ENCODE measurements at regions not wholly inside any gene's neighbourhood (a gene's known extent, or its start where the extent isn't known, plus 50 kb on each side); places are given as distances from the start of the nearest gene placed in this dataset.

- no peaks in the 10 kb centered on the region for H3K36me3 Mint-ChIP-seq (ENCODE audit: low read depth)
- H3K9me3 Mint-ChIP-seq = no peaks in the 10 kb centered on the region
- H3K27me3 Mint-ChIP-seq (ENCODE audit: insufficient read depth) = no peaks in the 10 kb centered on the region
- no peak for DNase-seq (ENCODE audit: low spot score)
- H3K4me3 Mint-ChIP-seq = no peak overlapping the region
- no peak overlapping the region for H3K27ac Mint-ChIP-seq
- no peaks in the 10 kb centered on the region for H3K4me1 Mint-ChIP-seq (ENCODE audit: low read depth)
- intact Hi-C loops (cut with micrococcal nuclease) = loop anchor here (1.0 to 5.0 kb wide), 6 partner anchors 59 to 488 kb away; no protein-coding TSS in a partner anchor
These were observed 56.2 kb upstream of the PJA1 start for GRCh38 chrX:69221239-69222102.

- H3K4me3 Mint-ChIP-seq = no peak overlapping the region
- no peak overlapping the region for H3K27ac Mint-ChIP-seq
- no peak for DNase-seq (ENCODE audit: low spot score)
- intact Hi-C loops (cut with micrococcal nuclease) = no loop called here
- no peaks in the 10 kb centered on the region for H3K27me3 Mint-ChIP-seq (ENCODE audit: insufficient read depth)
- H3K36me3 Mint-ChIP-seq (ENCODE audit: low read depth) = no peaks in the 10 kb centered on the region
- no peaks in the 10 kb centered on the region for H3K9me3 Mint-ChIP-seq
- H3K4me1 Mint-ChIP-seq (ENCODE audit: low read depth) = no peaks in the 10 kb centered on the region
These were observed 53.2 kb upstream of the PJA1 start for GRCh38 chrX:69218407-69218997.

- intact Hi-C loops (cut with micrococcal nuclease) = no loop called here
- no peaks in the 10 kb centered on the region for H3K36me3 Mint-ChIP-seq (ENCODE audit: low read depth)
- H3K9me3 Mint-ChIP-seq = no peaks in the 10 kb centered on the region
- no peaks in the 10 kb centered on the region for H3K27me3 Mint-ChIP-seq (ENCODE audit: insufficient read depth)
- no peak overlapping the region for H3K27ac Mint-ChIP-seq
- DNase-seq (ENCODE audit: low spot score) = no peak
- no peaks in the 10 kb centered on the region for H3K4me1 Mint-ChIP-seq (ENCODE audit: low read depth)
- no peak overlapping the region for H3K4me3 Mint-ChIP-seq
These were observed 51.7 kb upstream of the PJA1 start for GRCh38 chrX:69216911-69217310.

- no peaks in the 10 kb centered on the region for H3K9me3 Mint-ChIP-seq
- no peak overlapping the region for H3K27ac Mint-ChIP-seq
- DNase-seq (ENCODE audit: low spot score) = no peak
- no peaks in the 10 kb centered on the region for H3K36me3 Mint-ChIP-seq (ENCODE audit: low read depth)
- no peaks in the 10 kb centered on the region for H3K27me3 Mint-ChIP-seq (ENCODE audit: insufficient read depth)
- no peaks in the 10 kb centered on the region for H3K4me1 Mint-ChIP-seq (ENCODE audit: low read depth)
- intact Hi-C loops (cut with micrococcal nuclease) = no loop called here
- H3K4me3 Mint-ChIP-seq = no peak overlapping the region
These were observed 51.2 kb upstream of the PJA1 start for GRCh38 chrX:69216446-69216845.

- Mint-ChIP-seq H3K9me3 (no peaks in the 10 kb centered on the region), H3K36me3 (ENCODE audit: low read depth) (no peaks in the 10 kb centered on the region), H3K4me3 (no peak overlapping the region), H3K27ac (no peak overlapping the region), H3K27me3 (ENCODE audit: insufficient read depth) (no peaks in the 10 kb centered on the region), H3K4me1 (ENCODE audit: low read depth) (no peaks in the 10 kb centered on the region)
- intact Hi-C loops (cut with micrococcal nuclease) = no loop called here
- DNase-seq (ENCODE audit: low spot score) = no peak
These were observed 50.1 kb upstream of the PJA1 start for GRCh38 chrX:69215161-69215875.
